HCT116 (cell line): ENCODE measurements at regions not wholly inside any gene's neighbourhood (a gene's known extent, or its start where the extent isn't known, plus 50 kb on each side); places are given as distances from the start of the nearest gene placed in this dataset.

Source experiments
- ATAC-seq: fragments of 200-7000 bp; cut with Tn5 transposase; 2 replicates; pipeline ENCODE4 v1.9.1; 2020; ENCODE audit warnings: mild to moderate bottlenecking, moderate library complexity
- BruUV-seq: library from RNA; stranded (reverse); fragments of 400-500 nt; replicated peaks from 2 replicates; lab custom pipeline; 2021; lab: Mats Ljungman, UMichigan
- CTCF ChIA-PET: fragments of 300-600 bp; sonication (Branson Sonifier 250); formaldehyde crosslinking; loops from one replicate; lab custom pipeline; 2021; ENCODE audit warnings: antibody characterized with exemption; lab: Charles Lee
- POLR2A ChIA-PET: fragments of 300-600, 350-600 bp; sonication (Branson Sonifier 250); formaldehyde crosslinking; loops from one replicate; lab custom pipeline; 2021; ENCODE audit warnings: antibody characterized with exemption; lab: Charles Lee
- RAD21 ChIA-PET, 2 experiments: fragments of 300-600 bp; sonication (Branson Sonifier 250); formaldehyde crosslinking; loops; one replicate each; lab custom pipeline; 2023; ENCODE audit warnings: low total read pairs in 2 of 2; ENCODE audit not compliant: uncharacterized antibody in 2 of 2, unreplicated experiment in 2 of 2, low non-redundant PET in 1 of 2; lab: Charles Lee
- DNase-seq: peaks from one replicate; pipeline ENCODE4 v3.0.0-alpha.2; 2010; ENCODE audit warnings: low read depth, low spot score
- H2AFZ ChIP-seq: fragments of 200-600 bp; shearing (Covaris generic), sonication (generic); 2 replicates; pipeline ENCODE4 v1.6.1; 2017; ENCODE audit warnings: low read depth, mixed run types, mixed read lengths, antibody characterized with exemption, low read length; ENCODE audit not compliant: poor library complexity, severe bottlenecking
- H3K27ac ChIP-seq: 2 replicates; pipeline ENCODE4 v1.5.1; 2012; ENCODE audit warnings: low read depth, low read length
- H3K27me3 ChIP-seq: fragments of 200-600 bp; sonication (generic); 2 replicates; pipeline ENCODE4 v1.6.1; 2016; ENCODE audit warnings: mixed run types, low read length, mixed read lengths; ENCODE audit not compliant: insufficient read depth
- H3K36me3 ChIP-seq, 2 experiments: fragments of 200-500 bp in 1 of 2; fragments of 200-600 bp in 1 of 2; sonication (Bioruptor generic) in 1 of 2; sonication (generic) in 1 of 2; 2 replicates each; pipeline versions ENCODE4 v1.5.1 to v1.6.1; 2014 to 2016; ENCODE audit warnings: low read length in 2 of 2, inconsistent platforms in 1 of 2, mixed read lengths in 1 of 2, mixed run types in 1 of 2; ENCODE audit not compliant: insufficient read depth in 2 of 2, control insufficient read depth in 1 of 2
- H3K4me1 ChIP-seq, 2 experiments: fragments of 200-600 bp in 1 of 2; sonication (generic) in 1 of 2; 2 replicates each; pipeline versions ENCODE4 v1.5.1 to v1.6.1; 2012 to 2017; ENCODE audit warnings: low read length in 2 of 2, inconsistent platforms in 1 of 2, mild to moderate bottlenecking in 1 of 2, mixed read lengths in 1 of 2, mixed run types in 1 of 2, moderate library complexity in 1 of 2; ENCODE audit not compliant: insufficient read depth in 2 of 2, control insufficient read depth in 1 of 2
- H3K4me2 ChIP-seq: fragments of 200-600 bp; sonication (generic); 2 replicates; pipeline ENCODE4 v1.6.1; 2017; ENCODE audit warnings: mixed run types, low read length, mixed read lengths
- H3K4me3 ChIP-seq, 2 experiments: fragments of 200-600 bp in 1 of 2; sonication (generic) in 1 of 2; replicated peaks in 1 of 2; 2 replicates each; pipeline ENCODE4 v1.5.1; 2011 to 2016; ENCODE audit warnings: low read length in 2 of 2, control low read depth in 1 of 2, low read depth in 1 of 2, mild to moderate bottlenecking in 1 of 2, mixed read lengths in 1 of 2, mixed run types in 1 of 2
- H3K79me2 ChIP-seq: fragments of 200-600 bp; sonication (generic); 2 replicates; pipeline ENCODE4 v1.6.1; 2017; ENCODE audit warnings: mild to moderate bottlenecking, mixed run types, low read length, moderate library complexity, mixed read lengths; ENCODE audit not compliant: insufficient read depth
- H3K9ac ChIP-seq: fragments of 200-600 bp; sonication (generic); 2 replicates; pipeline ENCODE4 v1.6.1; 2016; ENCODE audit warnings: low read length, mixed read lengths
- H3K9me2 ChIP-seq: fragments of 200-600 bp; sonication (generic), shearing (Covaris generic); 2 replicates; pipeline ENCODE4 v1.6.1; 2017; ENCODE audit warnings: mixed run types, mild to moderate bottlenecking, moderate library complexity; ENCODE audit not compliant: insufficient read depth
- H3K9me3 ChIP-seq, 2 experiments: fragments of 200-500 bp in 1 of 2; fragments of 200-600 bp in 1 of 2; sonication (Bioruptor generic) in 1 of 2; sonication (generic) in 1 of 2; 2 replicates each; pipeline ENCODE4 v1.6.1; 2014 to 2017; ENCODE audit warnings: low read length in 2 of 2, mixed read lengths in 2 of 2, inconsistent platforms in 1 of 2, low read depth in 1 of 2, mild to moderate bottlenecking in 1 of 2, mixed run types in 1 of 2, moderate library complexity in 1 of 2; ENCODE audit not compliant: control insufficient read depth in 1 of 2, insufficient read depth in 1 of 2
- H4K20me1 ChIP-seq: fragments of 200-600 bp; sonication (generic), shearing (Covaris generic); 2 replicates; pipeline ENCODE4 v1.6.1; 2017; ENCODE audit warnings: mixed run types, mild to moderate bottlenecking, moderate library complexity; ENCODE audit not compliant: insufficient read depth
- ATF3 ChIP-seq: IDR thresholded peaks from 2 replicates; pipeline ENCODE4 v1.6.1; 2012
- CBX3 ChIP-seq: IDR thresholded peaks from 2 replicates; pipeline ENCODE4 v1.6.1; 2012; ENCODE audit warnings: low read depth
- CEBPB ChIP-seq: IDR thresholded peaks from 2 replicates; pipeline ENCODE4 v1.6.1; 2012; ENCODE audit warnings: low read depth
- EGR1 ChIP-seq: IDR thresholded peaks from 2 replicates; pipeline ENCODE4 v1.6.1; 2012; ENCODE audit warnings: low read depth
- ELF1 ChIP-seq: IDR thresholded peaks from 2 replicates; pipeline ENCODE4 v1.6.1; 2012; ENCODE audit warnings: low read depth, borderline replicate concordance
- EZH2 ChIP-seq: fragments of 200-600 bp; sonication (generic); IDR thresholded peaks from 2 replicates; pipeline ENCODE4 v1.6.1; 2017; ENCODE audit warnings: antibody characterized with exemption, mixed run types
- EZH2phosphoT487 ChIP-seq: fragments of 200-600 bp; IDR thresholded peaks from 2 replicates; pipeline ENCODE4 v1.6.1; 2018; ENCODE audit warnings: antibody characterized with exemption, borderline replicate concordance
- MAX ChIP-seq: IDR thresholded peaks from 2 replicates; pipeline ENCODE4 v1.6.1; 2012
- POLR2A ChIP-seq: IDR thresholded peaks from 2 replicates; pipeline ENCODE4 v1.7.0; 2011; ENCODE audit warnings: borderline replicate concordance; ENCODE audit not compliant: insufficient read depth, insufficient read length; ENCODE audit errors: extremely low read depth
- POLR2AphosphoS5 ChIP-seq: IDR thresholded peaks from 2 replicates; pipeline ENCODE4 v1.6.1; 2011; ENCODE audit warnings: mild to moderate bottlenecking, low read depth, low read length, moderate library complexity
- RAD21 ChIP-seq: IDR thresholded peaks from 2 replicates; pipeline ENCODE4 v1.6.1; 2012; ENCODE audit warnings: low read depth, mild to moderate bottlenecking
- REST ChIP-seq: IDR thresholded peaks from 2 replicates; pipeline ENCODE4 v1.6.1; 2012; ENCODE audit warnings: low read depth
- SRF ChIP-seq: IDR thresholded peaks from 2 replicates; pipeline ENCODE4 v1.6.1; 2012; ENCODE audit warnings: low read depth
- YY1 ChIP-seq: IDR thresholded peaks from 2 replicates; pipeline ENCODE4 v1.6.1; 2011; ENCODE audit warnings: low read length, low read depth, moderate library complexity, mild to moderate bottlenecking; ENCODE audit not compliant: insufficient replicate concordance; ENCODE audit errors: extremely low read depth
- ZFX ChIP-seq: fragments of 450-650 bp; IDR thresholded peaks from 2 replicates; pipeline ENCODE4 v1.6.1; 2017
- ZNF274 ChIP-seq: fragments of 200-500 bp; sonication (Bioruptor generic); IDR thresholded peaks from 2 replicates; pipeline ENCODE4 v1.6.1; 2014; ENCODE audit warnings: mild to moderate bottlenecking, low read depth, low read length, inconsistent platforms
- intact Hi-C: fragments of 100-400 bp; cut with micrococcal nuclease; formaldehyde crosslinking; loops from 2 replicates; pipeline ENCODE4 v1.10.0; 2022
- TF ChIP-seq, protein P1 (sequence below): IDR thresholded peaks from 2 replicates; pipeline ENCODE4 v1.6.1; 2011; ENCODE audit warnings: mild to moderate bottlenecking, low read length, moderate library complexity; ENCODE audit not compliant: insufficient replicate concordance; ENCODE audit errors: extremely low read depth

DNA sequence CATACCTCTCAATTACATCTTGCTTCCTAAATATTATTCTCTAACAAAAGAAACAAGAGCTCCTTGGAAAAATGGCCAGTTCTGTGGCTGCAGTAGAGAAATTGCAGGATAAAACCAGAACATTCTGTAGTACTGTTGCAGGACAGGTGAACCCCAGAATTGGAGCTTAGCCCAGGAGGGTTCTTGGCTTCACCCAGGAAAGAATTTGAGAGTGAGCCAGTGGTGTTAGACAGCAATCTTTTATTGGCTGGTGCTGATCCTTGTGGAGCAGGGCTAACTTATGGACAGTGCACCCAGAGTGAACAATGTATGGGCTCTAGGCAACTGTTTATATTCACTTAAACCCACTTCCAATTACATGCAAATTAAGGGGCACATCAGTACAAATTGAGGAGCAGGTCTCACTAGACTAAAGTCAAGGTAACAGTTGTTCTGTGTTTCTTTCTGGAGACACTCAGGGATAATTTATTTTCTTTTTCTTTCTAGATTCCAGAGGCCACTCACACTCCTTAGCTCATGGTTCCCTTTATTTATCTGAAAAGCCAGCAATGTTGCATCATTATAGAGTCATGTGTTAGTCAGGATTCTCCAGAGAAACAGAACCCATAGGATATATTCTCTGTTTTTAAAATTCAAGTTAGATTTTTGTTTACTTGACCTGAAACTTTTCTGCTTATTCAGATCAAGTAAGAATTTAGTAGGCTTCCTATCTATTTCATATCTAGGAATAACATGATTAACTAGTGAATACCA is 348.1 kb downstream of the CCDC85A start:
- ChIA-PET POLR2A (no interaction called here), RAD21 (no interaction called here), CTCF (no interaction called here)
- H3K4me2 ChIP-seq = no peak overlapping the region
- no peaks in the 10 kb centered on the region for H3K27me3 ChIP-seq
- no peaks in the 10 kb centered on the region for H4K20me1 ChIP-seq
- no TSS peak for BruUV-seq
- no peaks in the 10 kb centered on the region for H3K9me3 ChIP-seq
- H3K9me2 ChIP-seq = no peaks in the 10 kb centered on the region
- intact Hi-C loops = no loop called here
- ATAC-seq (no peak), DNase-seq (no peak)
- no peak overlapping the region for H3K9ac ChIP-seq
- no peak overlapping the region for H3K27ac ChIP-seq
- no peak overlapping the region for H2AFZ ChIP-seq
- H3K4me3 ChIP-seq = no peak overlapping the region
- H3K79me2 ChIP-seq = no peaks in the 10 kb centered on the region
- H3K4me1 ChIP-seq = no peaks in the 10 kb centered on the region
- H3K36me3 ChIP-seq = no peaks in the 10 kb centered on the region
- TF ChIP-seq EZH2phosphoT487 (no peak), ZNF274 (no peak), EZH2 (no peak), POLR2A (no peak), SRF (no peak), RAD21 (no peak), EGR1 (no peak), MAX (no peak), CEBPB (no peak), ELF1 (no peak), CBX3 (no peak), ATF3 (no peak), YY1 (no peak), REST (no peak), ZFX (no peak), POLR2AphosphoS5 (no peak)
- TF ChIP-seq, protein P1, sequence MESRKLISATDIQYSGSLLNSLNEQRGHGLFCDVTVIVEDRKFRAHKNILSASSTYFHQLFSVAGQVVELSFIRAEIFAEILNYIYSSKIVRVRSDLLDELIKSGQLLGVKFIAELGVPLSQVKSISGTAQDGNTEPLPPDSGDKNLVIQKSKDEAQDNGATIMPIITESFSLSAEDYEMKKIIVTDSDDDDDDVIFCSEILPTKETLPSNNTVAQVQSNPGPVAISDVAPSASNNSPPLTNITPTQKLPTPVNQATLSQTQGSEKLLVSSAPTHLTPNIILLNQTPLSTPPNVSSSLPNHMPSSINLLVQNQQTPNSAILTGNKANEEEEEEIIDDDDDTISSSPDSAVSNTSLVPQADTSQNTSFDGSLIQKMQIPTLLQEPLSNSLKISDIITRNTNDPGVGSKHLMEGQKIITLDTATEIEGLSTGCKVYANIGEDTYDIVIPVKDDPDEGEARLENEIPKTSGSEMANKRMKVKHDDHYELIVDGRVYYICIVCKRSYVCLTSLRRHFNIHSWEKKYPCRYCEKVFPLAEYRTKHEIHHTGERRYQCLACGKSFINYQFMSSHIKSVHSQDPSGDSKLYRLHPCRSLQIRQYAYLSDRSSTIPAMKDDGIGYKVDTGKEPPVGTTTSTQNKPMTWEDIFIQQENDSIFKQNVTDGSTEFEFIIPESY = no peak
- TF ChIP-seq, all 23 proteins: peak for 0
